A549 (cell line): ENCODE measurements at regions not wholly inside any gene's neighbourhood (a gene's known extent, or its start where the extent isn't known, plus 50 kb on each side); places are given as distances from the start of the nearest gene placed in this dataset.

Experiments used
- CEBPB ChIP-seq, 2 experiments: fragments of >200 bp in 1 of 2; sonication (Bioruptor Twin) in 1 of 2; formaldehyde crosslinking in 1 of 2; IDR thresholded peaks; 2 replicates each; pipeline ENCODE4 v1.6.1; 2012 to 2016
- E2F6 ChIP-seq: IDR thresholded peaks from 2 replicates; pipeline ENCODE4 v1.6.1; 2012; ENCODE audit warnings: low read depth, borderline replicate concordance
- FOSB ChIP-seq: fragments of 250-450 bp; sonication (Bioruptor Pico); IDR thresholded peaks from 2 replicates; pipeline ENCODE4 v1.5.0; 2020; ENCODE audit warnings: mild to moderate bottlenecking, moderate library complexity
- MAZ ChIP-seq: fragments of 150-350 bp; IDR thresholded peaks from 2 replicates; pipeline ENCODE4 v1.6.1; 2014; ENCODE audit warnings: antibody characterized with exemption, low read depth, low read length, borderline replicate concordance
- NFE2L2 ChIP-seq: fragments of 150-350 bp; conservative IDR thresholded peaks from 2 replicates; pipeline ENCODE4 v1.6.1; 2014; ENCODE audit warnings: low read length
- NR3C1 ChIP-seq: fragments of >200 bp; sonication (Bioruptor Twin); formaldehyde crosslinking; IDR thresholded peaks from 3 replicates; pipeline ENCODE4 v1.6.1; 2017
- POLR2A ChIP-seq: IDR thresholded peaks from 2 replicates; pipeline ENCODE4 v1.6.1; 2012; ENCODE audit warnings: mild to moderate bottlenecking, low read length
- RAD21 ChIP-seq, 2 experiments: fragments of >200 bp in 1 of 2; sonication (Bioruptor Twin) in 1 of 2; formaldehyde crosslinking in 1 of 2; IDR thresholded peaks in 1 of 2; conservative IDR thresholded peaks in 1 of 2; 2 replicates in 1 of 2; 3 replicates in 1 of 2; pipeline ENCODE4 v1.6.1; 2012 to 2018; ENCODE audit warnings: inconsistent platforms in 1 of 2
- SREBF2 ChIP-seq: fragments of 450-650 bp; IDR thresholded peaks from 2 replicates; pipeline ENCODE4 v1.6.1; 2014; ENCODE audit warnings: mild to moderate bottlenecking, moderate library complexity
- TF ChIP-seq, protein P1 (sequence below): fragments of >200 bp; sonication (Bioruptor Twin); formaldehyde crosslinking; IDR thresholded peaks from 3 replicates; pipeline ENCODE4 v1.5.1; 2016
- TF ChIP-seq, protein P2 (sequence below): fragments of 200-600 bp; sonication (generic); IDR thresholded peaks from 2 replicates; pipeline ENCODE4 v1.6.1; 2016; ENCODE audit warnings: antibody characterized with exemption, mild to moderate bottlenecking, moderate library complexity
- TF ChIP-seq, protein P3 (sequence below): IDR thresholded peaks from 2 replicates; pipeline ENCODE4 v1.6.1; 2012
- TF ChIP-seq, protein P4 (sequence below): fragments of 450-650 bp; IDR thresholded peaks from 2 replicates; pipeline ENCODE4 v1.6.1; 2014; ENCODE audit warnings: antibody characterized with exemption

DNA sequence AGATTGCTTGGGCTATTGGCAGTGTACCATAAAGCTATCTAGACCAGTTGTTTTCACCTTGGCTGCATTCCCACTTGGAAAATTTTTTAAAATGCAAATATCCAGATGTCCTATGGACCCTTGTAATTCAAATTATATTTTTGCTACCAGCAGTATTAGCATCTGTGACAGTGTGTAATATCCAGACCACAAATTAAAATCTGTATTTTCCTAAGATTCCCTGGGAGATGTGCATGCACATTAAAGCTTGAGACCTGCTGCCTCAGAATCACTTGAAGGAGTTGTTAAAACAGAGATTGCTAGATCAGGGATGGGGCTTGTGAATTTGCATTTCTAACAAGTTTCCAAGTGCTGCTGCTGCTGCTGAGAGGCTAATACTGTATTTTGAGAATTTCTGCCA, 381.2 kb upstream of the PDE4D start:
- TF ChIP-seq, protein P1, sequence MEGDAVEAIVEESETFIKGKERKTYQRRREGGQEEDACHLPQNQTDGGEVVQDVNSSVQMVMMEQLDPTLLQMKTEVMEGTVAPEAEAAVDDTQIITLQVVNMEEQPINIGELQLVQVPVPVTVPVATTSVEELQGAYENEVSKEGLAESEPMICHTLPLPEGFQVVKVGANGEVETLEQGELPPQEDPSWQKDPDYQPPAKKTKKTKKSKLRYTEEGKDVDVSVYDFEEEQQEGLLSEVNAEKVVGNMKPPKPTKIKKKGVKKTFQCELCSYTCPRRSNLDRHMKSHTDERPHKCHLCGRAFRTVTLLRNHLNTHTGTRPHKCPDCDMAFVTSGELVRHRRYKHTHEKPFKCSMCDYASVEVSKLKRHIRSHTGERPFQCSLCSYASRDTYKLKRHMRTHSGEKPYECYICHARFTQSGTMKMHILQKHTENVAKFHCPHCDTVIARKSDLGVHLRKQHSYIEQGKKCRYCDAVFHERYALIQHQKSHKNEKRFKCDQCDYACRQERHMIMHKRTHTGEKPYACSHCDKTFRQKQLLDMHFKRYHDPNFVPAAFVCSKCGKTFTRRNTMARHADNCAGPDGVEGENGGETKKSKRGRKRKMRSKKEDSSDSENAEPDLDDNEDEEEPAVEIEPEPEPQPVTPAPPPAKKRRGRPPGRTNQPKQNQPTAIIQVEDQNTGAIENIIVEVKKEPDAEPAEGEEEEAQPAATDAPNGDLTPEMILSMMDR: no peak
- TF ChIP-seq MAZ: no peak
- no peak for TF ChIP-seq CEBPB (IDR thresholded peaks at IDR 0.05)
- TF ChIP-seq, protein P2, sequence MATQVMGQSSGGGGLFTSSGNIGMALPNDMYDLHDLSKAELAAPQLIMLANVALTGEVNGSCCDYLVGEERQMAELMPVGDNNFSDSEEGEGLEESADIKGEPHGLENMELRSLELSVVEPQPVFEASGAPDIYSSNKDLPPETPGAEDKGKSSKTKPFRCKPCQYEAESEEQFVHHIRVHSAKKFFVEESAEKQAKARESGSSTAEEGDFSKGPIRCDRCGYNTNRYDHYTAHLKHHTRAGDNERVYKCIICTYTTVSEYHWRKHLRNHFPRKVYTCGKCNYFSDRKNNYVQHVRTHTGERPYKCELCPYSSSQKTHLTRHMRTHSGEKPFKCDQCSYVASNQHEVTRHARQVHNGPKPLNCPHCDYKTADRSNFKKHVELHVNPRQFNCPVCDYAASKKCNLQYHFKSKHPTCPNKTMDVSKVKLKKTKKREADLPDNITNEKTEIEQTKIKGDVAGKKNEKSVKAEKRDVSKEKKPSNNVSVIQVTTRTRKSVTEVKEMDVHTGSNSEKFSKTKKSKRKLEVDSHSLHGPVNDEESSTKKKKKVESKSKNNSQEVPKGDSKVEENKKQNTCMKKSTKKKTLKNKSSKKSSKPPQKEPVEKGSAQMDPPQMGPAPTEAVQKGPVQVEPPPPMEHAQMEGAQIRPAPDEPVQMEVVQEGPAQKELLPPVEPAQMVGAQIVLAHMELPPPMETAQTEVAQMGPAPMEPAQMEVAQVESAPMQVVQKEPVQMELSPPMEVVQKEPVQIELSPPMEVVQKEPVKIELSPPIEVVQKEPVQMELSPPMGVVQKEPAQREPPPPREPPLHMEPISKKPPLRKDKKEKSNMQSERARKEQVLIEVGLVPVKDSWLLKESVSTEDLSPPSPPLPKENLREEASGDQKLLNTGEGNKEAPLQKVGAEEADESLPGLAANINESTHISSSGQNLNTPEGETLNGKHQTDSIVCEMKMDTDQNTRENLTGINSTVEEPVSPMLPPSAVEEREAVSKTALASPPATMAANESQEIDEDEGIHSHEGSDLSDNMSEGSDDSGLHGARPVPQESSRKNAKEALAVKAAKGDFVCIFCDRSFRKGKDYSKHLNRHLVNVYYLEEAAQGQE: no peak
- TF ChIP-seq POLR2A: no peak
- no peak for TF ChIP-seq FOSB (CRISPR knock-in tag)
- no peak for TF ChIP-seq SREBF2
- TF ChIP-seq NFE2L2: no peak
- no peak for TF ChIP-seq E2F6
- TF ChIP-seq, protein P3, sequence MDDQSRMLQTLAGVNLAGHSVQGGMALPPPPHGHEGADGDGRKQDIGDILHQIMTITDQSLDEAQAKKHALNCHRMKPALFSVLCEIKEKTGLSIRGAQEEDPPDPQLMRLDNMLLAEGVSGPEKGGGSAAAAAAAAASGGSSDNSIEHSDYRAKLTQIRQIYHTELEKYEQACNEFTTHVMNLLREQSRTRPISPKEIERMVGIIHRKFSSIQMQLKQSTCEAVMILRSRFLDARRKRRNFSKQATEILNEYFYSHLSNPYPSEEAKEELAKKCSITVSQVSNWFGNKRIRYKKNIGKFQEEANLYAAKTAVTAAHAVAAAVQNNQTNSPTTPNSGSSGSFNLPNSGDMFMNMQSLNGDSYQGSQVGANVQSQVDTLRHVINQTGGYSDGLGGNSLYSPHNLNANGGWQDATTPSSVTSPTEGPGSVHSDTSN: no peak
- TF ChIP-seq RAD21 (conservative IDR thresholded peaks at IDR 0.05 in 1 of 2, IDR thresholded peaks at IDR 0.05 in 1 of 2): no peak
- TF ChIP-seq, protein P4, sequence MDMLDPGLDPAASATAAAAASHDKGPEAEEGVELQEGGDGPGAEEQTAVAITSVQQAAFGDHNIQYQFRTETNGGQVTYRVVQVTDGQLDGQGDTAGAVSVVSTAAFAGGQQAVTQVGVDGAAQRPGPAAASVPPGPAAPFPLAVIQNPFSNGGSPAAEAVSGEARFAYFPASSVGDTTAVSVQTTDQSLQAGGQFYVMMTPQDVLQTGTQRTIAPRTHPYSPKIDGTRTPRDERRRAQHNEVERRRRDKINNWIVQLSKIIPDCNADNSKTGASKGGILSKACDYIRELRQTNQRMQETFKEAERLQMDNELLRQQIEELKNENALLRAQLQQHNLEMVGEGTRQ: no peak
- TF ChIP-seq NR3C1: no peak
